WERI-Rb-1 (cell line): ENCODE measurements at regions not wholly inside any gene's neighbourhood (a gene's known extent, or its start where the extent isn't known, plus 50 kb on each side); places are given as distances from the start of the nearest gene placed in this dataset.

Source experiments
- DNase-seq: peaks from one replicate; pipeline ENCODE4 v3.0.0-alpha.2; 2020
- H3K27ac ChIP-seq: fragments of 250-450 bp; sonication (Bioruptor Pico); 2 replicates; pipeline ENCODE4 v1.5.1; 2020; ENCODE audit warnings: mild to moderate bottlenecking, moderate library complexity
- H3K27me3 ChIP-seq: fragments of 250-450 bp; sonication (Bioruptor Pico); 2 replicates; pipeline ENCODE4 v1.5.1; 2021; ENCODE audit warnings: mild to moderate bottlenecking, low read depth, moderate library complexity; ENCODE audit not compliant: insufficient read depth, severe bottlenecking
- H3K36me3 ChIP-seq: fragments of 250-450 bp; sonication (Bioruptor Pico); 2 replicates; pipeline ENCODE4 v1.5.1; 2020; ENCODE audit warnings: mild to moderate bottlenecking, moderate library complexity
- H3K4me3 ChIP-seq: 2 replicates; pipeline ENCODE4 v1.5.1; 2011; ENCODE audit warnings: low read depth, mild to moderate bottlenecking, control low read depth, low read length
- H3K9me3 ChIP-seq: fragments of 250-450 bp; sonication (Bioruptor Pico); 2 replicates; pipeline ENCODE4 v1.5.1; 2021; ENCODE audit warnings: mild to moderate bottlenecking, moderate library complexity; ENCODE audit not compliant: severe bottlenecking
- TF ChIP-seq, protein P1 (sequence below): IDR thresholded peaks from 2 replicates; pipeline ENCODE4 v1.5.1; 2011; ENCODE audit warnings: low read depth, mild to moderate bottlenecking, control low read depth, inconsistent platforms, low read length

DNA sequence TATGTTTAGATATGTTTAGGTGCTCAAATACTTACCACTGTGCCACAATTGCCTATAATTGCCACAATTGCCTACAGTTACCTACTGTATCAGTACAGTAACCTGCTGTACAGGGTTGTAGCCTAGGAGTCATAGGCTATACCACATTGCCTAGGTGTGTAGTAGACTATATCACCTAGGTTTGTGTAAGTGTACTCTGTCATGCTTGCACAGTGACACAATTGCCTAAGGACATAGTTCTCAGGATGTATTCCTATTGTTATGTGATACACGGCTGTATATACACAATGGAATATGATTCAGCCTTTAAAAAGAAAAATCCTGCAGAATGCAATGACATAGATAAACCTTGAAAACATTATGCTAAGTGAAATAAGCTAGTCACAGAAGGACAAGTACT, 264.8 kb downstream of the RAP2B start:
- Histone ChIP-seq H3K9me3 (peaks cover 2% of the 10 kb centered on the region), H3K27ac (no peak overlapping the region), H3K4me3 (no peak overlapping the region), H3K27me3 (no peaks in the 10 kb centered on the region), H3K36me3 (no peaks in the 10 kb centered on the region)
- TF ChIP-seq, protein P1, sequence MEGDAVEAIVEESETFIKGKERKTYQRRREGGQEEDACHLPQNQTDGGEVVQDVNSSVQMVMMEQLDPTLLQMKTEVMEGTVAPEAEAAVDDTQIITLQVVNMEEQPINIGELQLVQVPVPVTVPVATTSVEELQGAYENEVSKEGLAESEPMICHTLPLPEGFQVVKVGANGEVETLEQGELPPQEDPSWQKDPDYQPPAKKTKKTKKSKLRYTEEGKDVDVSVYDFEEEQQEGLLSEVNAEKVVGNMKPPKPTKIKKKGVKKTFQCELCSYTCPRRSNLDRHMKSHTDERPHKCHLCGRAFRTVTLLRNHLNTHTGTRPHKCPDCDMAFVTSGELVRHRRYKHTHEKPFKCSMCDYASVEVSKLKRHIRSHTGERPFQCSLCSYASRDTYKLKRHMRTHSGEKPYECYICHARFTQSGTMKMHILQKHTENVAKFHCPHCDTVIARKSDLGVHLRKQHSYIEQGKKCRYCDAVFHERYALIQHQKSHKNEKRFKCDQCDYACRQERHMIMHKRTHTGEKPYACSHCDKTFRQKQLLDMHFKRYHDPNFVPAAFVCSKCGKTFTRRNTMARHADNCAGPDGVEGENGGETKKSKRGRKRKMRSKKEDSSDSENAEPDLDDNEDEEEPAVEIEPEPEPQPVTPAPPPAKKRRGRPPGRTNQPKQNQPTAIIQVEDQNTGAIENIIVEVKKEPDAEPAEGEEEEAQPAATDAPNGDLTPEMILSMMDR: no peak
- no peak for DNase-seq

DNA sequence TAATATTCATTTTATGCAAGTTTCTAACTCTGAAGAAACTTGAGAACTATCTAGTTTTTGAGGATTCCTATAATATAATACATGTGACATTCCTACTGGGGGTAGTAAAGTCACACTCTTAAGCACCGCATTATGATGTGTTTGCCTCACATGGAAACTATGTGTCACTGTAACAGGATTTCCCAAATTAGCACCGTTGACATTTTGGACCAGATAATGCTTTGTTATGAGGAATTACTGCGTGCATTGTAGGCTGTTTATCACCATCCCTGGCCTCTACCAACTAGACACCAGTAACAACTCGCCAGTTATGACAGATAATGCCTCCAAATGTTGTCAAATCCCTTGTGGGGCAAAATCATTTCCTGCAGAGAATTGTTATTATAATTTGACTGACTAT, 267.8 kb downstream of the RAP2B start:
- no peaks in the 10 kb centered on the region for H3K36me3 ChIP-seq
- TF ChIP-seq, protein P1: no peak
- no peak overlapping the region for H3K27ac ChIP-seq
- H3K9me3 ChIP-seq: no peaks in the 10 kb centered on the region
- H3K4me3 ChIP-seq: no peak overlapping the region
- H3K27me3 ChIP-seq: no peaks in the 10 kb centered on the region
- no peak for DNase-seq

DNA sequence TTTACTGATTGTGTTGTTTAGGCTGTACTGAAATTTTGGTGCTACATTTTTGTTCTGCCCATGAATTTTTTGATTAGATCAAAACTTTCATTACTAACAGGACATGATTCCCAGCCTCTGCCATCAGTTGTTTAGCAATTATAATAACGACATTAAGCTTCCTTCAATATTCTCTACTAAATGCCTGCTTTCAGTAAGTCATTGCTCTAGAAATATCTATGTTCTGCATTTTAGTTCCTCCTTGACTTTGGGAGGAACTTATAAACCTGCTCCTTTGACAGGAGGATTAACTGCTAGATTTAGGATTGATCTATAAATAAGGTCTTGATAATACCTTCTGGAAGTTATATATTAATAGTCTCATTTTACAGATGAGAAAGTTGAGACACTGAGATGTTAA, 269.1 kb downstream of the RAP2B start:
- H3K4me3 ChIP-seq: no peak overlapping the region
- TF ChIP-seq, protein P1: no peak

DNA sequence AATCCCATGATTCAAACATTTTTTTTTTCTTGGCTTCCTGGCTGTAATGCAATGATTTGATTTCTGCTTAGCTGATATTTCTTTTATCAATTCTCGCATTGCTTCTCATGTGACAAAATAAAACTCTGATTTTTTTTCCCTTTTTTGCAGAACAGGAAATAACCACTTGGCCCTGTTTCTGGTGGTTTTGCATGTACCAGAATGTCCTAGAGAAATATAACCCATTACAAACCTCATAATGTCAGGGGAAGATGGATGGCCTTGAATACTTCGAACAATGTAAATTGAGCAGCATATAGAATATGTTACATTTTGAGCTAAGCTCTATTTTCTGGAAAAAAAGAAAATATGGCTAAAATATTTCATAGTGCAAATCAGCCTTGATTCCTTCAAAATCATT, 275.6 kb downstream of the RAP2B start:
- Histone ChIP-seq H3K27ac (no peak overlapping the region), H3K27me3 (no peaks in the 10 kb centered on the region), H3K36me3 (no peaks in the 10 kb centered on the region), H3K4me3 (no peak overlapping the region), H3K9me3 (no peaks in the 10 kb centered on the region)
- TF ChIP-seq, protein P1: no peak
- no peak for DNase-seq

More for the DNA sequence above, 269.1 kb downstream of the RAP2B start:
- no peak for DNase-seq
- Histone ChIP-seq H3K36me3 (no peaks in the 10 kb centered on the region), H3K9me3 (no peaks in the 10 kb centered on the region), H3K27me3 (no peaks in the 10 kb centered on the region), H3K27ac (no peak overlapping the region)

DNA sequence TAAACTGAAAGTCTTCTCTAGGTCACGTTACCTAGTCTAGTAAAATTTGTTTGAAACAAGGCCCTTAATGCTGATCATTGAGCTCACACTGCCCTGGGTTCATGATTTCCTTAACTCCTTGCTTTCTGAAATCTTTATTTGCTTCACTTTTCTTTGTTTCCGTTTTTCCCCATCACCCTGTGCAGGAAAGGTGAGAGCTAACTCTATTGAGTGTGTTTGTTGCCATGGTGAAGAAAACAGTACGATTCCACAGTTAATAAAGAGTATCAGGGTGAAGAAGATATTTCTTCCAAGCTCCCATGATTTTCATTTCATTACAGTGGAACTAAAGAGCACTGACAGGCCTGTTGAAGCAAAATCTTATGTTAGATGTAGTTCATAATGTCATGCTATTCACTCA, 276.2 kb downstream of the RAP2B start:
- Histone ChIP-seq H3K27me3 (no peaks in the 10 kb centered on the region), H3K4me3 (no peak overlapping the region), H3K27ac (no peak overlapping the region), H3K9me3 (no peaks in the 10 kb centered on the region), H3K36me3 (no peaks in the 10 kb centered on the region)
- no peak for DNase-seq
- TF ChIP-seq, protein P1: no peak

DNA sequence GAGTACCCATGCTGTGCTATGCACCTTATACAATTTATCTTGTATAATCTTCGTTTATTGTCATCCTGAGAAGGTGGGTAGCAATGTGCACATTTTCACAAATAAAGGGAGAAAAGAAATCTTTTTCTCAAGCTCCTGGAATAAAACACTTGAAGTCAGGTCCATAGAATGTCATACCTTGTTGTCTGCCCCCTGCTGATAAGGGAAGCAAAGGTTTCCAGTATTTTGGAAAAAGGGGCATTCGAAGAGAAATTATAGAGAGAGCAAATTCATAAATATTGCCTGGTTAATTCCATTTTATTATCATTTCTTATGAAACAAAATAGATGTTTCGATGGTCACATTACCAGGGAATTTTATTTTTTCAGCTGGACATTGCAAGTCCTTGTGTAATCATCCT, 277.8 kb downstream of the RAP2B start:
- TF ChIP-seq, protein P1: no peak
- Histone ChIP-seq H3K4me3 (no peak overlapping the region), H3K9me3 (no peaks in the 10 kb centered on the region), H3K27me3 (no peaks in the 10 kb centered on the region), H3K27ac (no peak overlapping the region), H3K36me3 (no peaks in the 10 kb centered on the region)
- no peak for DNase-seq
